ENCODE measurements at regions not wholly inside any gene's neighbourhood (a gene's known extent, or its start where the extent isn't known, plus 50 kb on each side); places are given as distances from the start of the nearest gene placed in this dataset.

- Histone ChIP-seq H3K4me3 (ENCODE audit: low read length) (no peak overlapping the region), H3K36me3 (ENCODE audit: insufficient read depth, low read length) (no peaks in the 10 kb centered on the region), H3F3A (ENCODE audit: insufficient read depth, low read length, poor library complexity, severe bottlenecking) (no peaks in the 10 kb centered on the region), H3K9me2 (ENCODE audit: insufficient read depth, low read length) (no peaks in the 10 kb centered on the region), H3K79me2 (replicated peaks; ENCODE audit: insufficient read depth, low read length) (no peaks in the 10 kb centered on the region), H3K27ac (ENCODE audit: low read length) (no peak overlapping the region), H2AFZ (ENCODE audit: low read depth, low read length) (no peak overlapping the region), H3K27me3 (ENCODE audit: insufficient read depth, low read depth, low read length) (no peaks in the 10 kb centered on the region), H3K4me2 (ENCODE audit: low read length) (no peak overlapping the region), H4K20me1 (ENCODE audit: insufficient read depth) (no peaks in the 10 kb centered on the region), H3K9ac (ENCODE audit: low read length) (no peak overlapping the region), H3K9me3 (ENCODE audit: low read length) (no peaks in the 10 kb centered on the region)
- TF ChIP-seq EP300 (conservative IDR thresholded peaks at IDR 0.05; ENCODE audit: poor library complexity, severe bottlenecking) (no peak), TAF1 (IDR thresholded peaks at IDR 0.05; ENCODE audit: low read depth) (no peak)
These were observed 92.6 kb upstream of the KIF5B start for GRCh38 chr10:32148864-32149251.

- Histone ChIP-seq H4K20me1 (ENCODE audit: insufficient read depth) (no peaks in the 10 kb centered on the region), H3K4me3 (ENCODE audit: low read length) (no peak overlapping the region), H3F3A (ENCODE audit: insufficient read depth, low read length, poor library complexity, severe bottlenecking) (no peaks in the 10 kb centered on the region), H3K36me3 (ENCODE audit: insufficient read depth, low read length) (no peaks in the 10 kb centered on the region), H3K27me3 (ENCODE audit: insufficient read depth, low read depth, low read length) (no peaks in the 10 kb centered on the region), H3K9ac (ENCODE audit: low read length) (no peak overlapping the region), H3K27ac (ENCODE audit: low read length) (no peak overlapping the region), H3K4me2 (ENCODE audit: low read length) (no peak overlapping the region), H2AFZ (ENCODE audit: low read depth, low read length) (no peak overlapping the region), H3K9me3 (ENCODE audit: low read length) (no peaks in the 10 kb centered on the region), H3K79me2 (replicated peaks; ENCODE audit: insufficient read depth, low read length) (no peaks in the 10 kb centered on the region), H3K9me2 (ENCODE audit: insufficient read depth, low read length) (no peaks in the 10 kb centered on the region)
- TF ChIP-seq REST (IDR thresholded peaks at IDR 0.05; ENCODE audit: borderline replicate concordance) (no peak), EP300 (conservative IDR thresholded peaks at IDR 0.05; ENCODE audit: poor library complexity, severe bottlenecking) (no peak), RAD21 (conservative IDR thresholded peaks at IDR 0.05) (no peak), SMC3 (conservative IDR thresholded peaks at IDR 0.05; ENCODE audit: poor library complexity) (no peak), TAF1 (IDR thresholded peaks at IDR 0.05; ENCODE audit: low read depth) (no peak), EZH2 (IDR thresholded peaks at IDR 0.05; ENCODE audit: borderline replicate concordance, insufficient read depth, low read length, poor library complexity, severe bottlenecking) (no peak), MXI1 (conservative IDR thresholded peaks at IDR 0.05; ENCODE audit: poor library complexity, severe bottlenecking) (no peak), CTCF (IDR thresholded peaks at IDR 0.05; ENCODE audit: poor library complexity, severe bottlenecking) (no peak), POLR2AphosphoS5 (IDR thresholded peaks at IDR 0.05) (no peak)
These were observed 91.5 kb upstream of the KIF5B start for GRCh38 chr10:32147730-32148129.

- H3K9me3 ChIP-seq (ENCODE audit: low read length): no peaks in the 10 kb centered on the region
- H3K4me2 ChIP-seq (ENCODE audit: low read length): no peak overlapping the region
These were observed 89.9 kb upstream of the KIF5B start for GRCh38 chr10:32146166-32146565.

More at GRCh38 chr10:32146166-32146565, 89.9 kb upstream of the KIF5B start:
- H3K9ac ChIP-seq (ENCODE audit: low read length): no peak overlapping the region
- H2AFZ ChIP-seq (ENCODE audit: low read depth, low read length): no peak overlapping the region
- no peak overlapping the region for H3K27ac ChIP-seq (ENCODE audit: low read length)
- no peaks in the 10 kb centered on the region for H4K20me1 ChIP-seq (ENCODE audit: insufficient read depth)
- no peak overlapping the region for H3K4me3 ChIP-seq (ENCODE audit: low read length)
- no peaks in the 10 kb centered on the region for H3K9me2 ChIP-seq (ENCODE audit: insufficient read depth, low read length)
- no peaks in the 10 kb centered on the region for H3K27me3 ChIP-seq (ENCODE audit: insufficient read depth, low read depth, low read length)
- no peaks in the 10 kb centered on the region for H3K36me3 ChIP-seq (ENCODE audit: insufficient read depth, low read length)
- no peaks in the 10 kb centered on the region for H3K79me2 ChIP-seq (replicated peaks; ENCODE audit: insufficient read depth, low read length)
- H3F3A ChIP-seq (ENCODE audit: insufficient read depth, low read length, poor library complexity, severe bottlenecking): no peaks in the 10 kb centered on the region
- TF ChIP-seq CTCF (IDR thresholded peaks at IDR 0.05; ENCODE audit: poor library complexity, severe bottlenecking): no peak
- TF ChIP-seq SMC3 (conservative IDR thresholded peaks at IDR 0.05; ENCODE audit: poor library complexity): no peak
